Jurkat, Clone E6-1 (cell line): ENCODE measurements at regions not wholly inside any gene's neighbourhood (a gene's known extent, or its start where the extent isn't known, plus 50 kb on each side); places are given as distances from the start of the nearest gene placed in this dataset.
"Not testable (repeated sequence)": the region's sequence is repeated elsewhere in the genome, so short reads cannot be mapped to it uniquely, and the experiment has no call there.

Experiments used
- DNase-seq: peaks from one replicate; pipeline ENCODE4 v3.0.0-alpha.2; 2011; ENCODE audit warnings: low read depth, low spot score
- H3K4me3 ChIP-seq: 2 replicates; pipeline ENCODE4 v1.5.1; 2011; ENCODE audit warnings: mild to moderate bottlenecking, low read length, control low read depth, moderate library complexity

GRCh38 chr10:62681211-62681940 lies 123.1 kb upstream of the ADO start:
- no peak overlapping the region for H3K4me3 ChIP-seq
- DNase-seq = peak; percentile 77

GRCh38 chr10:62684911-62685310 lies 119.6 kb upstream of the ADO start:
- no peak for DNase-seq
- H3K4me3 ChIP-seq = no peak overlapping the region

- no peak for DNase-seq
- no peak overlapping the region for H3K4me3 ChIP-seq
Measured at GRCh38 chr10:62687230-62687748, 117.2 kb upstream of the ADO start.

GRCh38 chr10:62688971-62689700 lies 115.4 kb upstream of the ADO start:
- DNase-seq = no peak
- H3K4me3 ChIP-seq = no peak overlapping the region

- no peak for DNase-seq
- H3K4me3 ChIP-seq = no peak overlapping the region
Measured at GRCh38 chr10:62689712-62690111, 114.8 kb upstream of the ADO start.

GRCh38 chr10:62690703-62691102 lies 113.8 kb upstream of the ADO start:
- DNase-seq = no peak
- H3K4me3 ChIP-seq = no peak overlapping the region

- no peak overlapping the region for H3K4me3 ChIP-seq
- DNase-seq = no peak
Measured at GRCh38 chr10:62691336-62691735, 113.2 kb upstream of the ADO start.

- no peak for DNase-seq
- no peak overlapping the region for H3K4me3 ChIP-seq
Measured at GRCh38 chr10:62692085-62692484, 112.4 kb upstream of the ADO start.

GRCh38 chr10:62693306-62693705 lies 111.2 kb upstream of the ADO start:
- no peak overlapping the region for H3K4me3 ChIP-seq
- no peak for DNase-seq

- peak; percentile 12 for DNase-seq
Measured at GRCh38 chr10:62694537-62695126, 109.9 kb upstream of the ADO start.

GRCh38 chr10:62696798-62697197 lies 107.7 kb upstream of the ADO start:
- no peak for DNase-seq
- no peak overlapping the region for H3K4me3 ChIP-seq

More at GRCh38 chr10:62694537-62695126, 109.9 kb upstream of the ADO start:
- H3K4me3 ChIP-seq = no peak overlapping the region

GRCh38 chr10:62699148-62699547 lies 105.4 kb upstream of the ADO start:
- H3K4me3 ChIP-seq = no peak overlapping the region
- no peak for DNase-seq

GRCh38 chr10:62704121-62704520 lies 100.4 kb upstream of the ADO start:
- not testable (repeated sequence) for H3K4me3 ChIP-seq, DNase-seq

- DNase-seq = no peak
Measured at GRCh38 chr10:62705789-62706188, 98.7 kb upstream of the ADO start.

GRCh38 chr10:62707810-62708209 lies 96.7 kb upstream of the ADO start:
- no peak overlapping the region for H3K4me3 ChIP-seq
- no peak for DNase-seq

More at GRCh38 chr10:62705789-62706188, 98.7 kb upstream of the ADO start:
- no peak overlapping the region for H3K4me3 ChIP-seq

- DNase-seq = no peak
- H3K4me3 ChIP-seq = no peak overlapping the region
Measured at GRCh38 chr10:62708569-62708968, 96.0 kb upstream of the ADO start.

- no peak overlapping the region for H3K4me3 ChIP-seq
- no peak for DNase-seq
Measured at GRCh38 chr10:62709200-62709599, 95.3 kb upstream of the ADO start.

GRCh38 chr10:62710182-62710581 lies 94.3 kb upstream of the ADO start:
- H3K4me3 ChIP-seq = no peak overlapping the region
- no peak for DNase-seq

GRCh38 chr10:62715383-62715782 lies 89.1 kb upstream of the ADO start:
- DNase-seq = no peak
- H3K4me3 ChIP-seq = no peak overlapping the region

GRCh38 chr10:62718585-62718984 lies 85.9 kb upstream of the ADO start:
- no peak for DNase-seq
- no peak overlapping the region for H3K4me3 ChIP-seq
